Left lung (tissue), 4 donors: ENCODE measurements at regions not wholly inside any gene's neighbourhood (a gene's known extent, or its start where the extent isn't known, plus 50 kb on each side); places are given as distances from the start of the nearest gene placed in this dataset.

Experiments used
- ATAC-seq: fragments of 200-7000 bp; cut with Tn5 transposase; one replicate; pipeline ENCODE4 v1.9.1; 2020; ENCODE audit warnings: moderate library complexity
- DNase-seq, 4 donors: peaks; one replicate each; pipeline ENCODE4 v3.0.0-alpha.2; 2013 to 2020
- H3K27ac ChIP-seq, 2 donors: fragments of 200-600 bp; sonication (generic) in 1 of 2; one replicate each; pipeline versions ENCODE4 v1.5.0 to v1.8.0; 2020 to 2021
- H3K27me3 ChIP-seq, 2 donors: fragments of 200-600 bp; sonication (generic) in 1 of 2; one replicate each; pipeline versions ENCODE4 v1.5.0 to v1.8.0; 2020 to 2021
- H3K36me3 ChIP-seq, 2 donors: fragments of 200-600 bp; sonication (generic) in 1 of 2; one replicate each; pipeline versions ENCODE4 v1.5.0 to v1.8.0; 2020 to 2021
- H3K4me1 ChIP-seq, 2 donors: fragments of 200-600 bp; one replicate each; pipeline ENCODE4 v1.8.0; 2021
- H3K4me3 ChIP-seq, 2 donors: fragments of 200-600 bp; sonication (generic) in 1 of 2; one replicate each; pipeline versions ENCODE4 v1.5.0 to v1.8.0; 2020 to 2021; ENCODE audit warnings: mild to moderate bottlenecking in 1 of 2
- H3K9me3 ChIP-seq, 2 donors: fragments of 200-600 bp; sonication (generic) in 1 of 2; one replicate each; pipeline versions ENCODE4 v1.5.0 to v1.8.0; 2020 to 2021
- CTCF ChIP-seq, 2 donors: fragments of 200-600 bp; sonication (generic) in 1 of 2; IDR thresholded peaks; one replicate each; pipeline versions ENCODE4 v1.5.0 to v1.8.0; 2021; ENCODE audit warnings: antibody characterized with exemption in 2 of 2
- intact Hi-C, 2 donors: fragments of 100-400 bp; cut with DNase I; formaldehyde crosslinking; loops; one replicate each; pipeline versions ENCODE4 v1.11.2 to v1.14.2; 2022
- donor health status: DM: no; HTN: yes; CAD: no.
- donor health status: DM: no; HTN: no; CAD: no.

GRCh38 chr3:99323940-99324339, 314.5 kb upstream of the COL8A1 start:
- Histone ChIP-seq H3K4me1 (no peaks in the 10 kb centered on the region), H3K27ac (no peak overlapping the region), H3K27me3 (no peaks in the 10 kb centered on the region), H3K9me3 (no peaks in the 10 kb centered on the region), H3K36me3 (no peaks in the 10 kb centered on the region), H3K4me3 (no peak overlapping the region)
- intact Hi-C loops = no loop called here
- DNase-seq (no peak), ATAC-seq (no peak)
- no peak for TF ChIP-seq CTCF (IDR thresholded peaks at IDR 0.05)

- DNase-seq = no peak
- Histone ChIP-seq H3K27me3 (no peaks in the 10 kb centered on the region), H3K27ac (no peak overlapping the region), H3K36me3 (no peaks in the 10 kb centered on the region), H3K4me3 (no peak overlapping the region), H3K9me3 (no peaks in the 10 kb centered on the region), H3K4me1 (no peaks in the 10 kb centered on the region)
- ATAC-seq = no peak
- no peak for TF ChIP-seq CTCF (IDR thresholded peaks at IDR 0.05)
- intact Hi-C loops = no loop called here
Observed at GRCh38 chr3:99322551-99322950, 315.8 kb upstream of the COL8A1 start.

GRCh38 chr3:99321261-99321660, 317.1 kb upstream of the COL8A1 start:
- H3K9me3 ChIP-seq = no peaks in the 10 kb centered on the region
- H3K4me3 ChIP-seq = no peak overlapping the region
- H3K4me1 ChIP-seq = no peaks in the 10 kb centered on the region
- no peaks in the 10 kb centered on the region for H3K27me3 ChIP-seq
- TF ChIP-seq CTCF (IDR thresholded peaks at IDR 0.05) = no peak
- no peak for DNase-seq
- no peaks in the 10 kb centered on the region for H3K36me3 ChIP-seq
- no peak overlapping the region for H3K27ac ChIP-seq
- no peak for ATAC-seq
- intact Hi-C loops = no loop called here

GRCh38 chr3:99319961-99320360, 318.4 kb upstream of the COL8A1 start:
- intact Hi-C loops = no loop called here

GRCh38 chr3:99319450-99319849, 318.9 kb upstream of the COL8A1 start:
- Histone ChIP-seq H3K27me3 (no peaks in the 10 kb centered on the region), H3K36me3 (no peaks in the 10 kb centered on the region), H3K4me1 (no peaks in the 10 kb centered on the region), H3K27ac (peak overlapping the region in 1 of 2 donors; percentile 9), H3K9me3 (no peaks in the 10 kb centered on the region), H3K4me3 (no peak overlapping the region)
- DNase-seq (no peak), ATAC-seq (no peak)
- TF ChIP-seq CTCF (IDR thresholded peaks at IDR 0.05) = no peak
- intact Hi-C loops = no loop called here

More at GRCh38 chr3:99319961-99320360, 318.4 kb upstream of the COL8A1 start:
- DNase-seq (no peak), ATAC-seq (no peak)
- Histone ChIP-seq H3K36me3 (no peaks in the 10 kb centered on the region), H3K27me3 (no peaks in the 10 kb centered on the region), H3K9me3 (no peaks in the 10 kb centered on the region), H3K4me1 (no peaks in the 10 kb centered on the region), H3K4me3 (no peak overlapping the region), H3K27ac (peak overlapping the region in 1 of 2 donors; percentile 9)
- TF ChIP-seq CTCF (IDR thresholded peaks at IDR 0.05) = no peak
